Gastroesophageal sphincter (tissue), 4 donors: ENCODE measurements at regions not wholly inside any gene's neighbourhood (a gene's known extent, or its start where the extent isn't known, plus 50 kb on each side); places are given as distances from the start of the nearest gene placed in this dataset.

Experiments
- ATAC-seq: fragments of 150-250 bp; one replicate; pipeline ENCODE4 v1.9.1; 2016; ENCODE audit warnings: mild to moderate bottlenecking, moderate library complexity
- H3K27ac ChIP-seq, 4 donors: fragments of 200-600 bp; sonication (generic) in 3 of 4; 1 replicate in 3 of 4; 2 replicates in 1 of 4; pipeline ENCODE4 v1.5.1; 2016 to 2019
- H3K27me3 ChIP-seq: fragments of 200-600 bp; sonication (generic); one replicate; pipeline ENCODE4 v1.5.1; 2019
- H3K36me3 ChIP-seq, 2 donors: fragments of 200-600 bp; sonication (generic); one replicate each; pipeline ENCODE4 v1.5.1; 2019; ENCODE audit warnings: control low read depth in 1 of 2
- H3K4me1 ChIP-seq, 3 donors: fragments of 200-600 bp; sonication (generic); 1 replicate in 2 of 3; 2 replicates in 1 of 3; pipeline ENCODE4 v1.5.1; 2016 to 2019; ENCODE audit warnings: control low read depth in 2 of 3
- H3K4me3 ChIP-seq, 2 donors: fragments of 200-600 bp; sonication (generic); one replicate each; pipeline ENCODE4 v1.5.1; 2019; ENCODE audit warnings: mild to moderate bottlenecking in 1 of 2, moderate library complexity in 1 of 2
- H3K9me3 ChIP-seq, 3 donors: fragments of 200-600 bp; sonication (generic); one replicate each; pipeline ENCODE4 v1.5.1; 2017 to 2019; ENCODE audit warnings: control low read depth in 2 of 3
- EP300 ChIP-seq: sonication (generic); formaldehyde crosslinking; IDR thresholded peaks from one replicate; pipeline ENCODE4 v1.6.1; 2017; ENCODE audit warnings: antibody characterized with exemption, mild to moderate bottlenecking
- POLR2A ChIP-seq, 2 donors: fragments of 450-650 bp; IDR thresholded peaks; one replicate each; pipeline ENCODE4 v1.6.1; 2017; ENCODE audit warnings: antibody characterized with exemption in 2 of 2, mild to moderate bottlenecking in 2 of 2, moderate library complexity in 1 of 2
- POLR2AphosphoS5 ChIP-seq: sonication (generic); formaldehyde crosslinking; IDR thresholded peaks from one replicate; pipeline ENCODE4 v1.6.1; 2017; ENCODE audit warnings: antibody characterized with exemption
- WGBS, 2 donors: methylation state at CpG; one replicate each; pipeline ENCODE4 v1.1.5; 2018; ENCODE audit warnings: low coverage in 1 of 2; 5-methylcytosine and 5-hydroxymethylcytosine counted together
- TF ChIP-seq, protein P1 (sequence below), 4 experiments: fragments of 200-600 bp in 2 of 4; fragments of 450-650 bp in 2 of 4; sonication (generic) in 1 of 4; IDR thresholded peaks; one replicate each; pipeline ENCODE4 v1.5.1; 2017 to 2019; ENCODE audit warnings: antibody characterized with exemption in 4 of 4, mild to moderate bottlenecking in 2 of 4, moderate library complexity in 2 of 4

DNA sequence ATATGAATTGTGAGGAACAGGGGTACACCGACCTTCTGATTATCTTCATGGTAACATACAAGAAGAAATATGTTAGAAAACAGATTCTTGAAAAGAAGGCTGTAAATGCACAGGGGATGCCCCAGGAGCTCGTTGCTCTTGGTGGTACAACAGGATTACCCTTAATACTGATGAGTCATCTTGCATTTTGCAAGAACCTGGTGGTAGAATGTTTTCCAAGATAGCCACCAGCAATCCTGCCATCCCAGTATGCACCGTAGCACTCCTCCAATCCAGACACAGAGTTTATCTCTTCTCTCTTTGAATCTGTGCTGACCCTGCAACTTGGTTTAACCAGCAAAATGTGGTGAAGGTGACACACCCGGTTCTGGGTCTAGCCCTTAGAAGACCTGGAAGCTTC is 238.3 kb downstream of the EN1 start:
- Histone ChIP-seq H3K4me1 (no peaks in the 10 kb centered on the region), H3K9me3 (no peaks in the 10 kb centered on the region), H3K4me3 (no peak overlapping the region), H3K27ac (no peak overlapping the region), H3K36me3 (no peaks in the 10 kb centered on the region), H3K27me3 (peaks cover 15% of the 10 kb centered on the region)
- 77 to 92% methylated on average over 4 of the region's 4 CpGs for WGBS, 2 donors
- TF ChIP-seq POLR2A (IDR thresholded peaks at IDR 0.05) (no peak), POLR2AphosphoS5 (no peak), EP300 (no peak)
- TF ChIP-seq, protein P1, sequence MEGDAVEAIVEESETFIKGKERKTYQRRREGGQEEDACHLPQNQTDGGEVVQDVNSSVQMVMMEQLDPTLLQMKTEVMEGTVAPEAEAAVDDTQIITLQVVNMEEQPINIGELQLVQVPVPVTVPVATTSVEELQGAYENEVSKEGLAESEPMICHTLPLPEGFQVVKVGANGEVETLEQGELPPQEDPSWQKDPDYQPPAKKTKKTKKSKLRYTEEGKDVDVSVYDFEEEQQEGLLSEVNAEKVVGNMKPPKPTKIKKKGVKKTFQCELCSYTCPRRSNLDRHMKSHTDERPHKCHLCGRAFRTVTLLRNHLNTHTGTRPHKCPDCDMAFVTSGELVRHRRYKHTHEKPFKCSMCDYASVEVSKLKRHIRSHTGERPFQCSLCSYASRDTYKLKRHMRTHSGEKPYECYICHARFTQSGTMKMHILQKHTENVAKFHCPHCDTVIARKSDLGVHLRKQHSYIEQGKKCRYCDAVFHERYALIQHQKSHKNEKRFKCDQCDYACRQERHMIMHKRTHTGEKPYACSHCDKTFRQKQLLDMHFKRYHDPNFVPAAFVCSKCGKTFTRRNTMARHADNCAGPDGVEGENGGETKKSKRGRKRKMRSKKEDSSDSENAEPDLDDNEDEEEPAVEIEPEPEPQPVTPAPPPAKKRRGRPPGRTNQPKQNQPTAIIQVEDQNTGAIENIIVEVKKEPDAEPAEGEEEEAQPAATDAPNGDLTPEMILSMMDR (IDR thresholded peaks at IDR 0.05) = no peak
- ATAC-seq = no peak

- WGBS, 2 donors = 63 to 81% methylated on average over 3 to 6 of the region's 6 CpGs
- Histone ChIP-seq H3K36me3 (no peaks in the 10 kb centered on the region), H3K27ac (no peak overlapping the region), H3K27me3 (peaks cover 15% of the 10 kb centered on the region), H3K4me1 (no peaks in the 10 kb centered on the region), H3K9me3 (no peaks in the 10 kb centered on the region), H3K4me3 (no peak overlapping the region)
- ATAC-seq = no peak
- TF ChIP-seq POLR2AphosphoS5 (no peak), EP300 (no peak), POLR2A (IDR thresholded peaks at IDR 0.05) (no peak)
- TF ChIP-seq, protein P1 (IDR thresholded peaks at IDR 0.05) = no peak
These were observed 239.8 kb downstream of the EN1 start for GRCh38 chr2:118607641-118608040.

GRCh38 chr2:118604811-118605210 is 242.6 kb downstream of the EN1 start:
- H3K9me3 ChIP-seq = peaks cover 0 to 9% (median 0%) of the 10 kb centered on the region in 3 donors
- ATAC-seq = no peak
- TF ChIP-seq, protein P1 (IDR thresholded peaks at IDR 0.05) = no peak
- TF ChIP-seq POLR2AphosphoS5 (no peak), EP300 (no peak), POLR2A (IDR thresholded peaks at IDR 0.05) (no peak)
- H3K4me3 ChIP-seq = no peak overlapping the region
- H3K4me1 ChIP-seq = no peaks in the 10 kb centered on the region
- H3K27me3 ChIP-seq = peaks cover 9% of the 10 kb centered on the region
- no peak overlapping the region for H3K27ac ChIP-seq
- WGBS, 2 donors = 12% methylated on average over 2 of the region's 2 CpGs; no CpG with 5 or more reads in 1 of the 2 donors
- H3K36me3 ChIP-seq = no peaks in the 10 kb centered on the region

DNA sequence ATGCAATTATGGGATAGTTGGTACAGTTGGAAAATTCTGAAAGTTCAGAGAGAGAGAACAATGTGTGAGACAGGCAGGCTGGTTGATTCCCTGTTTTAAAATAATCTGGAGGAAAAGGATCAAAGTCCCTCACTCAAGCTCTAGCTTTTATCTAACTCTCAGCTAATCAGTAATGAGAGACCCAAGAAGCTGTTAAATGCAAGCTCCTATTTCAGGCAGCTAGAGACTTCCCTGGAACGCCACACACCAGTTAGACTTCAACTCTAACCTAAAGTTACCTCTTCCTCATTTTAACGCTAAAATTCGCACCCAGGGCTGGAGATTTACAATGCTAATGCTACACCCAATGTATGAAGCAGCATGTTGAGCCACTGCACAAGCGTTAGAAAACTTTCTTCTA is 243.1 kb downstream of the EN1 start:
- H3K9me3 ChIP-seq = peaks cover 0 to 9% (median 0%) of the 10 kb centered on the region in 3 donors
- WGBS, 2 donors = 53 to 82% methylated on average over 4 of the region's 4 CpGs
- H3K27me3 ChIP-seq = peaks cover 9% of the 10 kb centered on the region
- ATAC-seq = no peak
- no peak overlapping the region for H3K4me3 ChIP-seq
- TF ChIP-seq EP300 (no peak), POLR2AphosphoS5 (no peak), POLR2A (IDR thresholded peaks at IDR 0.05) (no peak)
- TF ChIP-seq, protein P1 (IDR thresholded peaks at IDR 0.05) = no peak
- no peaks in the 10 kb centered on the region for H3K4me1 ChIP-seq
- no peak overlapping the region for H3K27ac ChIP-seq
- H3K36me3 ChIP-seq = no peaks in the 10 kb centered on the region

GRCh38 chr2:118599141-118599540 is 248.3 kb downstream of the EN1 start:
- no peaks in the 10 kb centered on the region for H3K36me3 ChIP-seq
- H3K9me3 ChIP-seq = peaks cover 0 to 9% (median 0%) of the 10 kb centered on the region in 3 donors
- TF ChIP-seq, protein P1 (IDR thresholded peaks at IDR 0.05) = no peak
- no peak for TF ChIP-seq EP300
- no peak for TF ChIP-seq POLR2AphosphoS5
- no peak for TF ChIP-seq POLR2A (IDR thresholded peaks at IDR 0.05)
- ATAC-seq = no peak
- H3K4me3 ChIP-seq = no peak overlapping the region
- no peaks in the 10 kb centered on the region for H3K4me1 ChIP-seq
- 85 to 100% methylated on average over 1 to 3 of the region's 3 CpGs for WGBS, 2 donors
- no peaks in the 10 kb centered on the region for H3K27me3 ChIP-seq
- H3K27ac ChIP-seq = no peak overlapping the region
